ENCODE measurements at regions not wholly inside any gene's neighbourhood (a gene's known extent, or its start where the extent isn't known, plus 50 kb on each side); places are given as distances from the start of the nearest gene placed in this dataset.
"Not testable (repeated sequence)": the region's sequence is repeated elsewhere in the genome, so short reads cannot be mapped to it uniquely, and the experiment has no call there.

- no peak overlapping the region for H3K4me2 ChIP-seq
- no peaks in the 10 kb centered on the region for H3K9me3 ChIP-seq
- H3K27ac ChIP-seq: no peak overlapping the region
- CTCF ChIA-PET: no interaction called here
- H3K4me3 ChIP-seq: no peak overlapping the region
- H3K4me1 ChIP-seq: no peaks in the 10 kb centered on the region
- no peak for TF ChIP-seq NPAS2 (CRISPR knock-in tag; IDR thresholded peaks at IDR 0.05; ENCODE audit: borderline replicate concordance)
- TF ChIP-seq RAD21 (conservative IDR thresholded peaks at IDR 0.05 in 1 of 2, IDR thresholded peaks at IDR 0.05 in 1 of 2): no peak
- TF ChIP-seq SMC3 (IDR thresholded peaks at IDR 0.05): no peak
- TF ChIP-seq CBX8 (IDR thresholded peaks at IDR 0.05): no peak
- TF ChIP-seq FOSL2 (IDR thresholded peaks at IDR 0.05): no peak
- no peak for TF ChIP-seq FOSL2 (CRISPR knock-in tag; IDR thresholded peaks at IDR 0.05)
- TF ChIP-seq ATOH8 (CRISPR knock-in tag; IDR thresholded peaks at IDR 0.05; ENCODE audit: low read depth): no peak
- no peak for TF ChIP-seq MAFK (IDR thresholded peaks at IDR 0.05; ENCODE audit: partially characterized antibody)
- no peak for TF ChIP-seq PBX3 (IDR thresholded peaks at IDR 0.05)
- DNase-seq (ENCODE audit: low read depth in 1 of 2, low spot score in 1 of 2) (no peak), FAIRE-seq (no peak), ATAC-seq (no peak)
- POLR2A ChIA-PET: no interaction called here
Observed at GRCh38 chr2:201542291-201542690, 90.8 kb downstream of the STRADB start.

- H3K4me2 ChIP-seq; DNase-seq (ENCODE audit: low read depth in 1 of 2, low spot score in 1 of 2); POLR2A ChIA-PET; H3K4me1 ChIP-seq; H3K27ac ChIP-seq; H3K9me3 ChIP-seq; ATAC-seq; H3K4me3 ChIP-seq; FAIRE-seq: not testable (repeated sequence)
- CTCF ChIA-PET: interaction anchor here (1.7 kb wide), 1 partner anchor 17 kb away, joined by 4 read pairs; no protein-coding TSS in a partner anchor
- 2% methylated on average over 3 of the region's 3 CpGs for WGBS (ENCODE audit: missing lambda C conversion rate)
Observed at GRCh38 chr2:201539271-201539670, 87.7 kb downstream of the STRADB start.

- Histone ChIP-seq H3K9me3 (no peaks in the 10 kb centered on the region), H3K4me1 (no peaks in the 10 kb centered on the region), H3K4me2 (no peak overlapping the region), H3K27ac (no peak overlapping the region), H3K4me3 (no peak overlapping the region)
- ATAC-seq (no peak), DNase-seq (ENCODE audit: low read depth in 1 of 2, low spot score in 1 of 2) (no peak), FAIRE-seq (no peak)
- WGBS (ENCODE audit: missing lambda C conversion rate): 11% methylated on average over 1 of the region's 1 CpG
- TF ChIP-seq MAX (IDR thresholded peaks at IDR 0.05): no peak
- TF ChIP-seq NPAS2 (CRISPR knock-in tag; IDR thresholded peaks at IDR 0.05; ENCODE audit: borderline replicate concordance): no peak
- TF ChIP-seq RNF2 (IDR thresholded peaks at IDR 0.05; ENCODE audit: borderline replicate concordance, low read depth): no peak
- no peak for TF ChIP-seq FOXS1 (CRISPR knock-in tag; IDR thresholded peaks at IDR 0.05)
- TF ChIP-seq SMC3 (IDR thresholded peaks at IDR 0.05): no peak
- no peak for TF ChIP-seq HES2 (IDR thresholded peaks at IDR 0.05)
- no peak for TF ChIP-seq CBX2 (IDR thresholded peaks at IDR 0.05; ENCODE audit: borderline replicate concordance, low read depth)
- no peak for TF ChIP-seq HOXB13 (CRISPR knock-in tag; IDR thresholded peaks at IDR 0.05; ENCODE audit: low read depth)
- no peak for TF ChIP-seq ZSCAN20 (CRISPR knock-in tag; IDR thresholded peaks at IDR 0.05)
- TF ChIP-seq ESRRA (IDR thresholded peaks at IDR 0.05; ENCODE audit: borderline replicate concordance, low read length): no peak
- no peak for TF ChIP-seq NR3C1 (IDR thresholded peaks at IDR 0.05)
- POLR2A ChIA-PET: interaction anchor here (0.5 kb wide), 1 partner anchor 180 kb away, joined by 3 read pairs; no protein-coding TSS in a partner anchor
- CTCF ChIA-PET: no interaction called here
Observed at GRCh38 chr2:201538025-201538424, 86.5 kb downstream of the STRADB start.

GRCh38 chr2:201536754-201537153 lies 85.2 kb downstream of the STRADB start:
- Histone ChIP-seq H3K4me1 (no peaks in the 10 kb centered on the region), H3K4me2 (no peak overlapping the region), H3K27ac (no peak overlapping the region), H3K9me3 (no peaks in the 10 kb centered on the region), H3K4me3 (no peak overlapping the region)
- 61% methylated on average over 1 of the region's 1 CpG for WGBS (ENCODE audit: missing lambda C conversion rate)
- DNase-seq (ENCODE audit: low read depth in 1 of 2, low spot score in 1 of 2): no peak
- ChIA-PET CTCF (no interaction called here), POLR2A (no interaction called here)
- ATAC-seq: no peak
- TF ChIP-seq HOXB13 (CRISPR knock-in tag; IDR thresholded peaks at IDR 0.05; ENCODE audit: low read depth): no peak
- TF ChIP-seq POLR2A (IDR thresholded peaks at IDR 0.05; ENCODE audit: low read length): no peak
- no peak for TF ChIP-seq CHD2 (IDR thresholded peaks at IDR 0.05; ENCODE audit: low read length, partially characterized antibody)
- no peak for TF ChIP-seq REST (IDR thresholded peaks at IDR 0.05)
- no peak for TF ChIP-seq HEYL (CRISPR knock-in tag; IDR thresholded peaks at IDR 0.05)
- TF ChIP-seq RNF2 (IDR thresholded peaks at IDR 0.05; ENCODE audit: borderline replicate concordance, low read depth): no peak
- no peak for TF ChIP-seq HOXA7 (CRISPR knock-in tag; IDR thresholded peaks at IDR 0.05)
- no peak for TF ChIP-seq RCOR1 (IDR thresholded peaks at IDR 0.05; ENCODE audit: low read depth, low read length)
- TF ChIP-seq EP300 (IDR thresholded peaks at IDR 0.05): no peak
- no peak for TF ChIP-seq FOXS1 (CRISPR knock-in tag; IDR thresholded peaks at IDR 0.05)
- TF ChIP-seq JUN (IDR thresholded peaks at IDR 0.05): no peak
- no peak for TF ChIP-seq NPAS2 (CRISPR knock-in tag; IDR thresholded peaks at IDR 0.05; ENCODE audit: borderline replicate concordance)
- no peak for TF ChIP-seq ZNF302 (CRISPR knock-in tag; IDR thresholded peaks at IDR 0.05)
- no peak for FAIRE-seq

Measured in A549 (cell line).